ENCODE measurements at regions not wholly inside any gene's neighbourhood (a gene's known extent, or its start where the extent isn't known, plus 50 kb on each side); places are given as distances from the start of the nearest gene placed in this dataset.

DNA sequence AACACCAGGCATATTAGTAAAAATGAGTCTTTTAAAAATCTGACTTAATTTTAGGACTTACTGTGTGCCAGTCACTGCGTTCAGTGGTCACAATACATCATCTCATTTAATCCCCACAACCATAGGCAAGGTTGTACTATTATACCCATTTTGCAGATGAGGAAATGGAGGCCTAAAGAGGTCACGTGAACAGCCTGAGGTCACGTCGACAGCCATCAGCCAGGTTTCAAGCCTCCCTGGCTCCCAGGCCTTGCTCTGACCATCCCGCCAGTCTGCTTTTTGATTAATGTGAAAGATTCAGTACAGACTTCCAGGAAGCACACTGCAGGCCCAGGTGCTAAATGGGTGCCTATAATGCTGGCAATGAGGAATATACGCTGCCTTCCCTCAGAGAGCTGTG lies 86.3 kb upstream of the TOX3 start:
- Histone ChIP-seq H3K9me3 (no peaks in the 10 kb centered on the region), H3K4me3 (no peak overlapping the region), H3K4me1 (no peaks in the 10 kb centered on the region), H3K36me3 (no peaks in the 10 kb centered on the region), H3K27ac (no peak overlapping the region), H3K27me3 (no peaks in the 10 kb centered on the region)
- no peak for ATAC-seq
- intact Hi-C loops (cut with DNase I) = no loop called here
- DNase-seq = no peak
- TF ChIP-seq, protein P1, sequence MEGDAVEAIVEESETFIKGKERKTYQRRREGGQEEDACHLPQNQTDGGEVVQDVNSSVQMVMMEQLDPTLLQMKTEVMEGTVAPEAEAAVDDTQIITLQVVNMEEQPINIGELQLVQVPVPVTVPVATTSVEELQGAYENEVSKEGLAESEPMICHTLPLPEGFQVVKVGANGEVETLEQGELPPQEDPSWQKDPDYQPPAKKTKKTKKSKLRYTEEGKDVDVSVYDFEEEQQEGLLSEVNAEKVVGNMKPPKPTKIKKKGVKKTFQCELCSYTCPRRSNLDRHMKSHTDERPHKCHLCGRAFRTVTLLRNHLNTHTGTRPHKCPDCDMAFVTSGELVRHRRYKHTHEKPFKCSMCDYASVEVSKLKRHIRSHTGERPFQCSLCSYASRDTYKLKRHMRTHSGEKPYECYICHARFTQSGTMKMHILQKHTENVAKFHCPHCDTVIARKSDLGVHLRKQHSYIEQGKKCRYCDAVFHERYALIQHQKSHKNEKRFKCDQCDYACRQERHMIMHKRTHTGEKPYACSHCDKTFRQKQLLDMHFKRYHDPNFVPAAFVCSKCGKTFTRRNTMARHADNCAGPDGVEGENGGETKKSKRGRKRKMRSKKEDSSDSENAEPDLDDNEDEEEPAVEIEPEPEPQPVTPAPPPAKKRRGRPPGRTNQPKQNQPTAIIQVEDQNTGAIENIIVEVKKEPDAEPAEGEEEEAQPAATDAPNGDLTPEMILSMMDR (IDR thresholded peaks at IDR 0.05) = no peak

DNA sequence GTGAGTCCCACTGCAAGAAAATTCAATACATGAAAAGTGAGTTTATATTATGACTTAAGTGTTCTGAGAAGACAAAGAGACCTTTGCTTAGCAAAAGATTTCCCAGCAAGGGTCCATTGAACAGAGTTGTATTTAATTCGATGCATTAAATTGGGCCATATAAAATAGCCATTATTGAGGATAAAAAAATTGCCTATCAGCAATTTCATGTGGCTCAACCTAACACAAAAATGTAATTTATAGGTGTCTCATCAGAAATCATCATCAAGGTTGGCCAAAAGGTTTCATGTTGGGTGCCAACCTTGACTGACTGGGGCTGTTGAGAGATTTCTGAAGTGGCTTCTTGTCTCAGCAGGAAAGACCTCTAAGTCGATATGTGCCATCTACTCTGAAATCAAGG lies 84.8 kb upstream of the TOX3 start:
- Histone ChIP-seq H3K27me3 (no peaks in the 10 kb centered on the region), H3K4me1 (no peaks in the 10 kb centered on the region), H3K27ac (no peak overlapping the region), H3K9me3 (no peaks in the 10 kb centered on the region), H3K4me3 (no peak overlapping the region), H3K36me3 (no peaks in the 10 kb centered on the region)
- no peak for ATAC-seq
- intact Hi-C loops (cut with DNase I) = no loop called here
- TF ChIP-seq, protein P1 (IDR thresholded peaks at IDR 0.05) = no peak
- DNase-seq = no peak

DNA sequence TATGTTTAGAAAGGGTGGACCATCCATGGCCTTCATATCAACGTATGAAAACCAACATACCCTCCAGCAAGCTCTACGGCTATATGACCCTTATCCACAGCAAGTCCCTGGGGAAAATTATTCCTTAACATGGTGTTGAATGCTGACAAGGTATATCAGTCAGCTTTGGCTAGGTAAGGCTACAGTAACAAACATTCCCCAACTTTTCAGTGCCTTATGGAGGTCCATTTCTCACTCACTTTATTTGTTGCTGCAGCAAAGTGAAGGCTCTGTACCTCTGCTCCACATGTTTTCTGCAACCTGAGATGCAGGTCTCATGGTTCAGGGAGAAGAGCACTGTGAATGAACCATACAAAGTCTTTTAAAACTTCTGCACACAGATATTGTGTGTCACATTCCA lies 83.8 kb upstream of the TOX3 start:
- TF ChIP-seq, protein P1 (IDR thresholded peaks at IDR 0.05) = no peak
- no peaks in the 10 kb centered on the region for H3K4me1 ChIP-seq
- ATAC-seq (no peak), DNase-seq (no peak)
- no peak overlapping the region for H3K27ac ChIP-seq
- no peaks in the 10 kb centered on the region for H3K27me3 ChIP-seq
- H3K9me3 ChIP-seq = no peaks in the 10 kb centered on the region
- intact Hi-C loops (cut with DNase I) = no loop called here
- no peak overlapping the region for H3K4me3 ChIP-seq
- H3K36me3 ChIP-seq = no peaks in the 10 kb centered on the region

DNA sequence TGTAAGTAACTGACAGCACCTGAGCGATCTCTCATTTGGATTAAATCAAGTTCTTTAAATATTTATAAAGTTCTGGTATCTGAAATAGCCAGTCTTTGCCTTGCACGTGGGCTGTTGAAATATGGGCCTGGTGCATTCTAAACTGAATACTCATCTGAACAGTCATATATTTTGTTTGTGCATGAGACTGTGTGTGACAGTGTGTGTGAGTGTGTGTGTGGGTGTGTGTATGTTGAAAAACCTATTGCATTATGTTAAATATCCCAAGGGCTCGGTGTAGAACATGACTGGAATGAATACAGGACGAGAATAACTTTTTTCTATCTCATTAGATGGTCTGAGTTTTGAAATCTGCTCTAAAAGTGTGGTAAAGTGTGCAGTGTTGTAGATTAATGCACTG lies 82.4 kb upstream of the TOX3 start:
- Histone ChIP-seq H3K4me1 (no peaks in the 10 kb centered on the region), H3K9me3 (no peaks in the 10 kb centered on the region), H3K27me3 (no peaks in the 10 kb centered on the region), H3K4me3 (no peak overlapping the region), H3K36me3 (no peaks in the 10 kb centered on the region), H3K27ac (no peak overlapping the region)
- TF ChIP-seq, protein P1 (IDR thresholded peaks at IDR 0.05) = no peak
- intact Hi-C loops (cut with DNase I) = no loop called here
- DNase-seq (no peak), ATAC-seq (no peak)

DNA sequence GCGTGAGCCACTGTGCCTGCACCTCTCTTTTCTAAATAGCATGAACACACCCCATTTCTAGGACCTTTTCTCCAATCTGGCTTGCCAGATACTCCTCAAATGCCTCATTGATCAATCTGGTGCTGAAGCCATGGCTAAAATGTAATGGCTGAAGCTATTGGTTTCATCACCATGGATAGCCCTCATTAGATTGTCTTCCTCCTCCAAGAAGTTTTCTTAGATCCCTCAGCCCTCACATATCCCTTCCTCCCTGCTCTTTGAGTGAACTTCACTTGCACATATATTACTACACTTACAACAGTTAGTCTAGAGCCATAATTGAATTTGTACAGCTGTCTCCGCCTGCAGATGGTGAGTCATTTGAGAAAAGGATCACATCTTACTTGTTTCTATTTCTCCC lies 77.9 kb upstream of the TOX3 start:
- Histone ChIP-seq H3K36me3 (no peaks in the 10 kb centered on the region), H3K9me3 (no peaks in the 10 kb centered on the region), H3K4me1 (no peaks in the 10 kb centered on the region), H3K27me3 (no peaks in the 10 kb centered on the region), H3K4me3 (no peak overlapping the region), H3K27ac (no peak overlapping the region)
- intact Hi-C loops (cut with DNase I) = no loop called here
- ATAC-seq = no peak
- TF ChIP-seq, protein P1 (IDR thresholded peaks at IDR 0.05) = no peak
- DNase-seq = no peak

DNA sequence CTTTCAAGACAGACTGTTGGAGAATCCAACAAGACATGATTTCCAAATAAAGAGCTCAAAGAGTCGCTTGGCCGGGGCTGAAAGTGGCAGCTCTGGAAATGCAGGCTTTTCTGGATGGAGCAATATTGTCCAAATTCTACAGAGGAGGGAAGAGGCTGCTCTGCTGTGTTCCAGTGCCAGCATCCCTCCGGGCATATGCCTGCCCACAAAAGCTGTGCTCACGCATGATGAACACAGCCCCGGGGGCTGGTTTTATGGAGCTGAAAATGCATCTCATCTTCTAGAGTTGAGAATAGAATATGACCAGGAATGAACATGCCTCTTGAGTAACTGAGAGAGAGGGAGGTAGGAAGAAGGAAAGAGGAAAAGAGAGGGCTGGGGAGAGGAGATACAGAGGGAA lies 74.7 kb upstream of the TOX3 start:
- ATAC-seq (no peak), DNase-seq (no peak)
- no peaks in the 10 kb centered on the region for H3K4me1 ChIP-seq
- TF ChIP-seq, protein P1 (IDR thresholded peaks at IDR 0.05) = no peak
- H3K27me3 ChIP-seq = no peaks in the 10 kb centered on the region
- intact Hi-C loops (cut with DNase I) = no loop called here
- H3K36me3 ChIP-seq = no peaks in the 10 kb centered on the region
- no peak overlapping the region for H3K4me3 ChIP-seq
- H3K9me3 ChIP-seq = peaks cover 6% of the 10 kb centered on the region
- H3K27ac ChIP-seq = no peak overlapping the region

Data from upper lobe of right lung (tissue), 1 donor.